WTC11 (cell line): ENCODE measurements at regions not wholly inside any gene's neighbourhood (a gene's known extent, or its start where the extent isn't known, plus 50 kb on each side); places are given as distances from the start of the nearest gene placed in this dataset.

Experiments
- ARID4B ChIP-seq: sonication (generic); formaldehyde crosslinking; IDR thresholded peaks from 2 replicates; pipeline ENCODE4 v1.8.0; 2023; ENCODE audit warnings: missing genetic modification reagents, mild to moderate bottlenecking, borderline replicate concordance
- ATF3 ChIP-seq: sonication (generic); formaldehyde crosslinking; conservative IDR thresholded peaks from 2 replicates; pipeline ENCODE4 v1.8.1; 2022; ENCODE audit warnings: mild to moderate bottlenecking, missing genetic modification reagents
- CTCF ChIP-seq: fragments of 200-600 bp; IDR thresholded peaks from 2 replicates; pipeline ENCODE4 v1.8.0; 2022; ENCODE audit warnings: antibody characterized with exemption
- FOXP4 ChIP-seq: sonication (generic); formaldehyde crosslinking; IDR thresholded peaks from 2 replicates; pipeline ENCODE4 v1.8.0; 2022; ENCODE audit warnings: mild to moderate bottlenecking, missing genetic modification reagents
- GABPB1 ChIP-seq: sonication (generic); formaldehyde crosslinking; IDR thresholded peaks from 2 replicates; pipeline ENCODE4 v1.8.1; 2023; ENCODE audit warnings: mild to moderate bottlenecking, missing genetic modification reagents
- MAX ChIP-seq: sonication (generic); formaldehyde crosslinking; IDR thresholded peaks from 2 replicates; pipeline ENCODE4 v1.8.0; 2022; ENCODE audit warnings: mild to moderate bottlenecking, missing genetic modification reagents
- MLX ChIP-seq: sonication (generic); formaldehyde crosslinking; IDR thresholded peaks from 2 replicates; pipeline ENCODE4 v1.8.1; 2023; ENCODE audit warnings: mild to moderate bottlenecking, missing genetic modification reagents, moderate library complexity
- RELA ChIP-seq: sonication (generic); formaldehyde crosslinking; IDR thresholded peaks from 2 replicates; pipeline ENCODE4 v1.8.1; 2022; ENCODE audit warnings: missing genetic modification reagents, mild to moderate bottlenecking, borderline replicate concordance
- SMAD3 ChIP-seq: sonication (generic); formaldehyde crosslinking; IDR thresholded peaks from 2 replicates; pipeline ENCODE4 v1.8.0; 2022; ENCODE audit warnings: missing genetic modification reagents, mild to moderate bottlenecking, borderline replicate concordance
- SP1 ChIP-seq: sonication (generic); formaldehyde crosslinking; conservative IDR thresholded peaks from 2 replicates; pipeline ENCODE4 v1.8.1; 2022; ENCODE audit warnings: missing genetic modification reagents
- TP53 ChIP-seq: sonication (generic); formaldehyde crosslinking; IDR thresholded peaks from 2 replicates; pipeline ENCODE4 v1.8.1; 2023; ENCODE audit warnings: mild to moderate bottlenecking, missing genetic modification reagents
- USF2 ChIP-seq: sonication (generic); formaldehyde crosslinking; IDR thresholded peaks from 2 replicates; pipeline ENCODE4 v1.8.1; 2023; ENCODE audit warnings: mild to moderate bottlenecking, missing genetic modification reagents, moderate library complexity
- ZNF219 ChIP-seq: sonication (generic); formaldehyde crosslinking; IDR thresholded peaks from 2 replicates; pipeline ENCODE4 v1.8.0; 2023; ENCODE audit warnings: missing genetic modification reagents, mild to moderate bottlenecking, borderline replicate concordance
- ZNF281 ChIP-seq: sonication (generic); formaldehyde crosslinking; IDR thresholded peaks from 2 replicates; pipeline ENCODE4 v1.8.0; 2023; ENCODE audit warnings: mild to moderate bottlenecking, missing genetic modification reagents

GRCh38 chr2:126970583-126970982 lies 71.9 kb downstream of the TEX51 start:
- TF ChIP-seq FOXP4 (CRISPR knock-in tag) (no peak), CTCF (no peak), ARID4B (CRISPR knock-in tag) (no peak), GABPB1 (CRISPR knock-in tag) (no peak), RELA (CRISPR knock-in tag) (no peak), MAX (CRISPR knock-in tag) (0 out of 2 replicates have a peak, but pooled peaks have one; percentile 30), ZNF219 (CRISPR knock-in tag) (no peak), ATF3 (CRISPR knock-in tag) (no peak), SMAD3 (CRISPR knock-in tag) (no peak), MLX (CRISPR knock-in tag) (no peak), SP1 (CRISPR knock-in tag) (no peak), TP53 (CRISPR knock-in tag) (no peak), ZNF281 (CRISPR knock-in tag) (no peak), USF2 (no peak)
